Stimulated activated CD8-positive, alpha-beta memory T cell treated with anti-CD3 and anti-CD28 coated beads, Interleukin-4, amount 100 ng/mL, for 24 hours (primary cell): ENCODE measurements at regions not wholly inside any gene's neighbourhood (a gene's known extent, or its start where the extent isn't known, plus 50 kb on each side); places are given as distances from the start of the nearest gene placed in this dataset.

Experiments used
- DNase-seq: peaks from one replicate; pipeline ENCODE4 v3.0.0-alpha.2; 2020; ENCODE audit warnings: low read depth

DNA sequence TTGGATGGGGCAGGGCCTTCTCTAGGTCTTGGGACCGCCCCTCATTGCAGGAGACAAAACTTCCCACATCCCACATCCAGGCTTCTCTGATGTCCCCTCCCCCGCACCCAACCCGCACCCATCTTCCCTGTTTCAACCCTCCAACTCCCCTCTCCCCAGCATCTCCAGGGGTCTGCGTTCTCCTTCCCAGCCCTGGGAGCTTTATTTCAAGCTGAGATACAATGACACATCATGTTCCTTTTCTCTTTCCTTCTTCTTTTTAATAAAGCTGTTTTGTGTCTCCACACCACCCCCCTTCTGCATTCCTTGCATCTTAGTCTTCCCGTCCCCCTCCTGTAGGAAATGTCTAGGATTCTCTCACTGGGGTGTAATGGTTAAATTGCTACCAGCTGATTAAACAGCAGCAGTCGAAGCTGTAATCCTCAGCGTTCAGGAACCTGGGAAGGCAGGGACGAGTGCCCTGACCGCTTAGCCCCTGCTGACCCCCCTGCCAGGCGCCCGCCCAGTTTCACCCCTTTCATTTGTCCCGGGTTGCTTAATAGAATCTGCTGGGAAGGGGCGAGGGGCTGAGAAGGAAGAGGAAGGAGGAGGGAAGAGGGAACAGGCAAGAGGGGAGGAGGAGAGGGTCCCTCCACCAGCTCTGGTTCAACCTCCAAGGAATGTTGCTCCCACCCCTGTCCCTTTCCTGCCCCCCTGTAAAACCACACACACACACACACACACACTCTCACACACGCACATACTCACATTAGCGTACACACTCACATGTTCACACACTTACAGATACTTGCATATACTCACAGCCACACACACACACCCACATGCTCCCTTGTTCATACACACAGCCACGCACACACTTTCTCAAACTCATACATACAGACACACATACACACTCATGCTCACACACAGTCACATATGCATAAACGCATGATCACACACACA lies 104.5 kb upstream of the MED13L start:
- DNase-seq: no peak

- DNase-seq: no peak
Measured at GRCh38 chr12:116382686-116383530, 105.4 kb upstream of the MED13L start.

- no peak for DNase-seq
Measured at GRCh38 chr12:116384175-116384574, 106.7 kb upstream of the MED13L start.

GRCh38 chr12:116384691-116385485 lies 107.4 kb upstream of the MED13L start:
- DNase-seq: no peak

DNA sequence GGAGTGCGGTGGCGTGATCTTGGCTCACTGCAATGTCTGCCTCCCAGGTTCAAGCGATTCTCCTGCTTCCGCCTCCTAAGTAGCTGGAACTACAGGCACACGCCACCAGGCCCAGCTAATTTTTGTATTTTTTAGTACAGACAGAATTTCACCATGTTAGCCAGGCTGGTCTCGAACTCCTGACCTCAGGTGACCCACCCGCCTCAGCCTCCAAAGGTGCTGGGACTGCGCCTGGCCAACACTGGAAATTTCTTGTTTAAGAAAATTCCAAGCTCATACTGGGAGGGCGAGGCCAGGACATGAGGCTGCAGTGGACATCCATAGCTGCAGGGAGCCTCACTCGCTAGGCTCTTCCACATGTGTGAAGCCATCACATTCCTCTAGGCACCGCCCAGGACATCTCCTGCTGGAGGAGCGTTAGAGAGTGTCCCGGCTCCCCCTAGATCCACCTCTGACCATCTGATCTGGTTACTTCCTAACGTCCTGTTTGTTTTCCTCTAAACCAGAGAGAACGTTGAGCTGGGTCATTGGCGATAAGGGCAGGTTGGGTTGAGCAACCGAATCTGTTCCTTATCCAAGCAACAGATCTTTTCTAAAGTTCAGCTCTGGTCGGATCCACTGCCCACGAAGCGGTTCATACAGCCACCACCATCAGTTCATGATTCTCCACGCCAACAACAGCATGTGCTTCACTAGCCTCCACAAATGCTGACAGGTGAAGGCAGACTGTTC lies 108.2 kb upstream of the MED13L start:
- no peak for DNase-seq

DNA sequence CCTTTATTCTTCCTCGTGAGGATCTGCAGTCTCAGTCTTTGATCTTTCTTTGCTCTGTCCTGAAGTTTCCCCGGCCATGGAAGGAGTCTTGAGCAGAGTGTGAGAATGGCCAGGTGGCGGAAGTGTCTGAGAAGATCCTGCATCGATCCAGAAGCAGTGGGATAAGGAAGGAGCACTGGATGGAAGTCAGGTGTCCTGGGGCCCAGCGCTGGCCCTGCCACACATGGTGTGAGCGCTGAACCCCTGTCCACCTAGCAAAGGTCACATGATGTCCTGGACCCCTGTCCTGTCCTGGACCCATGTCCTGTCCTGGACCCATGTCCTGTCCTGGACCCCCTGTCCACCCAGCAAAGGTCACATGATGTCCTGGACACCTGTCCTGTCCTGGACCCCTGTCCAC lies 111.8 kb upstream of the MED13L start:
- DNase-seq: no peak

GRCh38 chr12:116389990-116390389 lies 112.5 kb upstream of the MED13L start:
- no peak for DNase-seq

- no peak for DNase-seq
Measured at GRCh38 chr12:116390401-116391335, 113.2 kb upstream of the MED13L start.

DNA sequence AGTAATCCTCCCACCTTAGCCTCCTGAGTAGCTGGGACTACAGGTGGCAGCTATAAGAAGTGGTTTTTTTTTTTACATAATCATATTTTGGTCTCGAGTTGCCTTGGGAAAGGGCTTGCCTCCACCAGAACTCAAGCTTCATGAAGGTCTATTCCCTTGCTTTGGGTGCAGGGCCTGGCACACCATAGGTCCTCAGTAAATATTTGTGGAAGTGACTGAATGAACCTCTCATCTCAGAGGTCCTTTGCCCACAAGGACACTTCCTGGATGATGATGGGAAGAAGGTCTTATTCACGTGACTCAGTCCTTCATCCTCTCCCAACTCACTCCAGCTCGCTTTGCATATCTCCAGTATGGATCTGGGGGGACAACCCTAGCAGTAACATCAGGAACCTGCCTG lies 114.0 kb upstream of the MED13L start:
- no peak for DNase-seq

DNA sequence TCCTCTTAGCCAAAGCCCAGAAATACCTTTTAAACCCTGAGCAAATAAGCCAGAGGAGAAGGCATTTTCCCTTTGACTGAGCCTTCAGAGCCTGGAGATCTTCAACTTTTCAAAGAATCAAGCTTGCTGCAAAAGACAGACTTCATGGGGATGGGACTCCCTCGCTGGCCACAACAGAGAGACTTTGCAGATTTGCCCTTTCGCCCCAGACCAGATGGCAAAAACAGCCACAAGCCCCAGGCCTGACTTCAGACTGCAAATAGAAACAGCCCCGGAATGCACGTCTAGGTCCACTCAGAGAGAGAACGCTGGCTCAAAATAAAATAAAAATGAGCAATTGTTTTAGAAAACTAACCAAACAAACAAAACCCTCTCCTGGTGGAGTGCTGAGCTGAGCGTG lies 114.6 kb upstream of the MED13L start:
- no peak for DNase-seq

DNA sequence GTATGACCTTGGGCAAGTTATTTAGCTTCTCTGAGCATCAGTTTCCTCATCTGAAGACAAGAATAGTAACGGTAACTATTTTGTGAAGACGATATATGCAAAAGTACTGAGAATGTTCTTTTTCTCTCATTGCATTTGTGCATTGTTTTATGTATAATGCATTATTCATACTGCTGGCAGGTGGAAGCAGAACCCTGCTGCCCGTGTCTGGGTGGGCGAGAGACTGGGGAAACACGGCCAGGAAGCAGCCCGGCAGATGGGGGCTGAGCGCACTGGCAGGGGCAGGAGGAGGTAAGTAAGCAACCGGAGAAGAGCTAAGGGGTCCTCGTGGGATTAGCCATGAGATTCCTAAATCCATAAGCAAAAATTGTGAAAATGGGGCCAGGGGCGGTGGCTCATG lies 115.8 kb upstream of the MED13L start:
- DNase-seq: no peak

GRCh38 chr12:116393859-116394650 lies 116.6 kb upstream of the MED13L start:
- DNase-seq: no peak

GRCh38 chr12:116395396-116395795 lies 117.9 kb upstream of the MED13L start:
- DNase-seq: no peak

DNA sequence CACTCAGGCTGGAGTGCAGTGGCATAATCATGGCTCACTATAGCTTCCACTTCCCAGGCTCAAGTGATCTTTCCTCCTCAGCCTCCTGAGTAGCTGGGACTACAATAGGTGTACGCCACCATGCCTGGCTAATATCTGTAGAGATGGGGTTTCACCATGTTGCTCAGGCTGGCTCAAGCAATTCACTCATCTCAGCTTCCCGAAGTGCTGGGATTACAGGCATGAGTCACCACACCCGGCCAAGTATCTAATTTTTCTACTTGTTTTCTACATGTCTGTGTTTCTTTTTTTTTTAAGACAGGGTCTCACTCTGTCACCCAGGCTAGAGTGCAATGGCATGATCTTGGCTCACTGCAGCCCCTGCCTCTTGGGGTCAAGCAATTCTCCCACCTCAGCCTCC lies 119.7 kb upstream of the MED13L start:
- no peak for DNase-seq

DNA sequence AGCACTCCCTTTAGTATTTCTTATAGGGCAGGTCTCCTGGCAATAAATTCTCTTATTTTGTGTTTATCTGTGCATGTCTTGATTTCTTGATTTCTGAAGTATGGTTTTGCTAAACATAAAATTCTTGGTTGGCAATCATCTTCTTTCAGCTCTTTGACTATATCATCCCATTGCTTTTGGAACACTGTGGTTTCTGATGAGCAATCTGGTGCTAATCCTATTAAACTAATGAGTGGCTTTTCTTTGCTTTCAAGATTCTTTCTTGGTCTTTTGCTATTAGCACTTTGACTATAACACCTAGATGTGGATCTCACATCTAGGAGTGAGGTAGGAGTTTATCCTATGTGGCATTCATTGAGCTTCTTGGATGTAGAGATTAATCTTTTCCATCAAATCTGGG lies 120.7 kb upstream of the MED13L start:
- DNase-seq: no peak

GRCh38 chr12:116399055-116399454 lies 121.6 kb upstream of the MED13L start:
- DNase-seq: no peak

DNA sequence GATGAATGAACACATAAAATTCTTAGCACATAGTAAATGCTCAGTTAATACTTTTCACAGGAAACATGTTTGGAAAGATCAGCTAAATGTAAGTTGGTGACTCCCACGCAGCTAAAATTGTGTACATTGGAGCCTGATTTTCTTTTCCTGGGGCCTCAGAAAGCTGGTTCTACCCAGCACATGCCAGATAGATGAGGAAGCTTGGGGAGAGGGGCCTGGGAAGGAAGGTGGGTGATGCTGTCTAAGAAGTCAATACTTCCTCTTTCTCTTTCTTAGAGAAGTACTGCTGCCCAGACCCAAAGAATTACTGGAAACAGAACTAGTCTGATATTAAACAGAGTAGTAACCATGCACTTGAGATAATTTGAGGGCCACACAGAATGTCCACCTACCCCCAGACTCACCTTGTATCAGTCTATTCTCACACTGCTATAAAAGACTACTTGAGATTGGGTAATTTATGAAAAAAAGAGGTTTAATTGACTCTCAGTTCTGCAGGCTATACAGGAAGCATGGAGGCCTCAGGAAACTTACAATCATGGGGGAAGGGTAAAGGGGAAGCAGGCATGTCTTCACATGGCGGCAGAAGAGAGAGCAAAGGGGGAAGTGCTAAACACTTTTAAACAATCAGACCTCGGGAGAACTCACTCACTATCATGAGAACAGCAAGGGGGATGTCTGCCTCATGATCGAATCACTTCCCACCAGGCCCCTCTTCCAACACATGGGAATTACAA lies 123.3 kb upstream of the MED13L start:
- no peak for DNase-seq

GRCh38 chr12:116401565-116401964 lies 124.1 kb upstream of the MED13L start:
- DNase-seq: no peak
